ENCODE measurements at regions not wholly inside any gene's neighbourhood (a gene's known extent, or its start where the extent isn't known, plus 50 kb on each side); places are given as distances from the start of the nearest gene placed in this dataset.
"Not testable (repeated sequence)": the region's sequence is repeated elsewhere in the genome, so short reads cannot be mapped to it uniquely, and the experiment has no call there.

DNA sequence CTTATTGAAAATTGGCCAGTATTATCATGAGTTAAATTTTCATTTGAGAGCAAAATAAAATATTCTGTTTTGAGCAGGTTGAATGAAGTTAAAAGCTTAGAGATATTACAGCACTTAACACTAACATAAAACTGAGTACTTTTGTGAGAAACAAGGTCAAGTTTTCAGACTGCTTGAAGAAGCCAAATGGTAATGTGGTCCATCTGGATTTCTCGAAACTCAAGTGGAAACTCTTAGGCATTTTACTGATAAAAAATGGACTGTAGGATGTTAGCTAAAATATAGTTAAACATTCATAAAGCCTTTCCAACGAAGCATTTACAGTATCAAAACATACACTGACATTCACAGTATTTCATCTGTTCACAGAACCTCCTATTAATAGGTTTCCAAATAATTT lies 528.1 kb upstream of the SEMA3D start:
- DNase-seq (ENCODE audit: low read depth) = no peak

DNA sequence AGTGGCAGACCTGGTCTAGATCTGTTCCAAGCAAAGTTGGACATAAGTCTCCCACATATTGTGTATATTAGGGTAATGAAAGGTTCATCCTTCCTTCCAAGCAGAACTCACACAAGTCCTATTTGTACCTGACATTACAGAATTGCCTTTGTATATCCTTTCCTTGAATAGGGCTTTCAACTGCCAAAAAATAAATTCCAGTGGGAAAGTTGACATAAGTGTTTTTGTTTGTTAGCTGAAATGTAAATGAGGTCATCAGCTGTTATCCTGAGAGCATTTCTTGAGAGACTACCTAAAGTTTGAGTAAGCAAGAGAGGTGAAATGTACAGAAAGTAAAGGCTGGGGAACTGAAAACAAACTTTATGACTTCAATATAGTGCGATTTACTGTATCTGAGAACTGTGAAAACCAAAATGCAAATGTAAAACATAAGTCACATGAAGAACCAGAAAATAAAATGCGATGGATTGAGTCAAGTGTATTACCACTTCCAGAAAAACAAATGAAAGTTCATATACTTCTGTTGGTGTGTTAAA lies 527.3 kb upstream of the SEMA3D start:
- no peak for DNase-seq (ENCODE audit: low read depth)

DNA sequence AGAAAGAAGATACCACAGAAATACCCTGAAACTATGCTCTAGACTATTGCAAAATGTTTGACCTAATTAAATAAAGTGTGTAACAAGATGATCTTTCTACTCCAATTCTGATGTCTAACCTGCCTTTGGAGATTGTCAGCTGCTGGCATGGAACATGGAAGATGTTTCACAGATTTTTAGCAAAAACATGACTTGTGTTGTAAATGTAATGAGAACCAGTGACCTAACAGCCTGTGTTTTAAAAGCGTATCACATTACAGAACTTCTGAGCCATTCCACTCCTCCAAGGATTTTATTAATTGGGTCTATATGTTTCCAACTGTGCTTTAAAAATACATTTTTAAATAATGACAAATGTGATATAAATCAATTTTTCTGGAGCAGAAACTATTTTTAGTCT lies 526.3 kb upstream of the SEMA3D start:
- DNase-seq (ENCODE audit: low read depth) = no peak

DNA sequence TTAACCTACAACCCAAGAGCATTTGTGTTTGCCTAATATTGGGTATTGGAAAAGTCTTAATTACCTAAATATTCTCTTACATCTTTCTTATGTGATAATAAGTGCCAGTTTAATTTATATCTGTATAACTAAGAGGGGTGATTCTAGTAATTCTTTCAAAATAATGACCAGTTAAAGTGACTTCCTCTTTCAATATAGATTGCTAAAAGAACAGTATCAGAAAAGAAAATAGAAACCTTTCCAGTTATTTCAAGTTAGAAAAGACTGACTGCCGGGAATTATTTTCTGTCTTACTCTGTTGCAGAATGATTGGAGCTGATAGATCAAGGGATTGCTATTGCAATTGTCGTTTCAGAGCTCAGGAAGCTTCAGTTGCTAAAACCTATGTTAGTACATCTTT lies 525.0 kb upstream of the SEMA3D start:
- no peak for DNase-seq (ENCODE audit: low read depth)

DNA sequence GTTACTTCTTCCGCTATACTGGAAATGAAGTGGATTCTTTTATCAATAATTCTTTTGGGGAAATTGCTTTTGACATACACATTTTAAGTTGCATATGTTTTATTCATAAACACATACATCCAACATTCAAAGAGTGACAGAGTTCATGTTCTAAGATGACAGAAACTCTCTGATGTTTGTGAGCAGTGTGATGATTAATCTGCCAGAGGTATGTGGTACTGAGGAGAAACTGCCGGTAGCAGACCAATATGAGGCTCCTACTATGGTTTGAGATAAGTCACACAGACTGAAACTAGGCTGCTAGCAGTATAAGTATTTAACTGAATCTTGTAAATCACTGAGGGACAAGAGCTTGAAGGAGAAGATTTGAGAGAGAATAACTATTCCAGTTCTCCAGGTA lies 524.1 kb upstream of the SEMA3D start:
- DNase-seq (ENCODE audit: low read depth) = no peak

DNA sequence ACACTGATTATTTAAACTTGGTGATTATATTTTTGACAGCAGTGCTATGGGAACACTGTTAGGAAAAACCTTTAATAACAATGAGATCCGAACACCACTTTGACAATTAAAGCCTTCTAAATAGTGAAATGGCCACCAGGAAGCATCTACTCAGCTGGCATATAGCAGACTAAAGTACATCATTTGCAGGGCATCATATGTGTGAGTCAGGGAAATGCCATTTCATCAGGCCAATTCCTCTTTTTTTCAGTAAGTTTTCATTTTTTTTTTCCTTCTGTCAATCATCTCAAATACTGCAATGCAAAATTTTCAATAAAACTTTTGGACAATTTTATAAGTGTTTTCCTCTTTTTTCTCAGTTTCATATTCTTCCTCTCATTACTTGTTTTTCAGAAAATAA lies 521.4 kb upstream of the SEMA3D start:
- no peak for DNase-seq (ENCODE audit: low read depth)

DNA sequence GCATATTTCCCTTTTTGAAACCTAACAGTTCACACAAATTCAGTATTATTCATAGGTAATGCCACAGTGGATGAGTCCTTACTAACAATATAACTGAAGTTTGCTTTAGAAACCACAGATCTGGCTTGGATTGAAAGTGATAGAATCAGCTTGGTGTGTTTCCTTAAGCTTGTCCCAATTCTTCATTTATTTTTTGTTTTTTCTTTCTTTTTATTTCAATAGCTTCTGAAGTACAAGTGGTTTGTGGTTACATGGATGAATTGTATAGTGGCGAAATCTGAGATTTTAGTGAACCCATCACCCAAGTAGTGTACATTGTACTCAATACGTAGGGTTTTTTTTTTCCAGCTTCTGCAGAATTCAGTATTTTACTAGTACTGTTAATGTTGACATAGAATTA lies 518.2 kb upstream of the SEMA3D start:
- DNase-seq (ENCODE audit: low read depth) = no peak

DNA sequence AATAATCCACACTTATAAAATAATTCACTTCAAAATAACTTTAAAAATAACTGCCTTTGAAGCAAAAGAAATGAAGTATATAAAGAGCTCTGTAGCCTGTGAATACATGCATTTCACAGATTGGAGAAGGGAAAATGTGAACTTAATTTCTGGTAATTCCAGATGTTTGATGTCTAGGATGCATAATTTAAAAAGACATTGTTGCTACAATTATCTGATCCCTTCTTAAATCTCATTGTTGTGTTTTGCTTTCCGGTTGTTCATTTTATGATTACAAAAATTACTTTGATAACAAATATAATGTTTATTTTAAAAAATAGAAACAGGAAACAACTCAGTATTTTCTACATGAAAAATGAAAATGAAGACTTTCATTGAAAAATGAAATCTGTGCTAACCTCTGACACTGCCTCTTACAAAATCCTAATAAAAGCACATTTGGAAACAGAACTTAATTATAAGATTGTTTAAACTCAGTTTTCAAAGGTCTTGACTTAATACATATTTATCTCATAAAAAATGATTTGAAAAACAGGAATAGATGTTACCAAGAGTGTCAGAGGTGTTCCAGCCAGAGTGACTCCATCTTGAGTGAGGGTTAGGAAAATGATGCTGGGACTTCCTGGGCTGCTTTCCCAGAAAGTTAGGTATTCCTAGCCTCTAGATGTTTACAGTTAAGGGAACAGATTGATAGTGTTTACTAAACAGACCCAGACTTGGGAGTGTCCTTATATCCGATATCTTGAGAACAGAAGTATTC lies 516.6 kb upstream of the SEMA3D start:
- no peak for DNase-seq (ENCODE audit: low read depth)

DNA sequence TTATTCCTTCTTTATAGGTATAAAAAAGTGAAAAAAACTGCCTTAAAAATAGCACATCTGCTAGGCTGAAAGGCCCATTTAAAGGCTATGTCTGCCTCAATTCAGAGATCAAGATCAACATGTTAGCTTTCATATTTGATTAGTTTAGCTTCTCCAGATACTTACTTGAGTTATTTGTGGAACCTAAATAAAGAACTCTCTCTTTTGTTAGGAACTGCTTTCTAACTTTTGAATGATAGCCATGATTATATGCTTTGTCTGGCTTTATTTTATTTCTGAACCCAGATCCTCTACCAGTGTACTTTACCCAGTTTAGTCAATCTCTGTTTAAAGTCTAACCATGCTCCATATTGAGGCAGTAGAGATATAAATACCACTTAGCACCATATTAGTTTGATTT lies 515.5 kb upstream of the SEMA3D start:
- DNase-seq (ENCODE audit: low read depth) = no peak

DNA sequence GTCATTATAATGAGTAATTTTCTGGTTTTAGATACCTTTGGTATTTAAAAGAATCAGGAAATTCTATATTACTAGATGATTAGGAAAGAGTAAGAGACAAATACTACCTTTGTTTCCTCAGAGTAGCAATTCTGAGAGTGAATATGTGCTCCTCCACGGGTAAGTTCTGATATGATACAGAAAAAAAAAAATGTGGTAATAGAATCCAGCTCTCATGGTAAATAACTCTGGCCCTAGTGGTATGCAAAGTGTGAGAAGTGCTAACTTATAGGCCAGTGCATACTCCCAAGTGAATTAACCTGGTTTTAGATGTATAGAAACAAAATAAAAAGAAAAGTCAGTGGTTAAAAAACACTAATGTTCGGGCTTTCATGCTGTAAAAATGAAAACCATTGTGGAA lies 512.6 kb upstream of the SEMA3D start:
- DNase-seq (ENCODE audit: low read depth) = no peak

DNA sequence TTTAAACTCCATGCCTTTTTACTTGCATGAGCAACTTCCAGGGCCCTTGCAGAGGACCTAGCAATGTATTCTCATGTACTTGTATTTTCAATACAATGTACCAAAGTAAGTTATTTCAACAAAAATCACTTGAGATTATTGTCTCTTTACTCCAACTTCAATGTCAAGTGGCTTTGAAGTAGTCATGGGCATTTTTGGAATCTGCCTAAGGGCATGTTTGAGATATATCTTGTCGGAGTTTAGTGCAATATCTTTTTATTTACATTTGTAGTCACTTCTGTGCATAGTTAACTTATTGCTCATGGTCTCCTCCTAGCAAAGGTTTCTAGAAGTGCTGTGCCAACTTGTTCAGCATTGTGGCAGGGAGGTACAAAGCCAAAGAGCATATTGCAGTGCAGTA lies 508.7 kb upstream of the SEMA3D start:
- no peak for DNase-seq (ENCODE audit: low read depth)

DNA sequence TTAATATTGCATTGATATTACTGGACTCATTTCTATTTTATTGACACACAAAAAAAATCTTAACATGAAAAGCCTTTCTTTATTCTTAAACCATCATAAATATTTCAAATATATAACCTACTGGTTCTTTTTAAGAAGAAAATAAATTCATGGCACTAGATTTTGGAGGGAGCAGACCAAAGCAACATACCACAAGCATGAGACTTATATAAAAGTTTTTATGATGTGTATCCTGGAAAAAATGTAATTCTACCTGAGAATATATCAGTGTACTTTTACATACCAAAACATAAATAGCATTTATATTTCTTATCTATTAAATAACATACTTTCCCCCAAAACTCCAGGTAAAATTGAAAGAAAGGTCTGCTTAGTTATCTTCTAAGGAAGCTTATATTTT lies 508.2 kb upstream of the SEMA3D start:
- no peak for DNase-seq (ENCODE audit: low read depth)

DNA sequence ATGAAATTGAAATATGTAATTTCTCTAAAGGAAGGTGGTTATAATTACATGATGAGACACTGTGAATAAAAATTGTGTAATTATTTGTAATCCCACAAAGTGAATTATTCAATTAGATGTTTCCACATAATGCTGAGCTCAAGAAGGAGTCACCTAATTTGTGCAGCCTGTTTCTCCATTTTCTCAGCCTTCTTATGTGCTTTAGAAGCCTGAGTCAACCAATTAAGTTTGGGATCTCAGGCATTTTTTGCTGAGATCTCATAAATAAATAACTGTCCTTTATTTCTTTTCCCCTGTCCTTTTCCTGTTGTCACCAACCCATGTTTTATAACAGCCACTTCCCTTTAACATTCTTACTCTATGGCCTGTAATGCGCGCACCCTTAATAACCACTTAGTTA lies 506.5 kb upstream of the SEMA3D start:
- DNase-seq (ENCODE audit: low read depth) = no peak

DNA sequence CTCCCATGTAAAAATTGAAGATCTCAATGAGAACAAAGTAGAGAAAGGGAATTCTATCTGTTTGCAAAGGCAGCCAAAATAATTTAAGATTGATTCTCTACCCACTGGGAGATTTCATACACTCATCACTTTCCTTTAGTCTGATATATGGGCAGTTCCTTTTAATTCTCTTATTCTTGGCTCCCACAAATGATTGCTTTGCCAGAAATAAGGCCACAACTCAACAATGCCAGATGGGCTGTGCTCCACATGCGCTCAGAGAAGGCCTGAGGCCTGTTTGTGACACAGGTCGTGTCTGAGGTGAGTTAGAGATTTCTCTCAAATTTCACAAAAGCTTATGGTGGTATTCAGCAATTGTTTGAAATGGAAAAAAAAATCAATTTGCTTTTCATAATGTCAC lies 501.9 kb upstream of the SEMA3D start:
- DNase-seq (ENCODE audit: low read depth) = no peak

DNA sequence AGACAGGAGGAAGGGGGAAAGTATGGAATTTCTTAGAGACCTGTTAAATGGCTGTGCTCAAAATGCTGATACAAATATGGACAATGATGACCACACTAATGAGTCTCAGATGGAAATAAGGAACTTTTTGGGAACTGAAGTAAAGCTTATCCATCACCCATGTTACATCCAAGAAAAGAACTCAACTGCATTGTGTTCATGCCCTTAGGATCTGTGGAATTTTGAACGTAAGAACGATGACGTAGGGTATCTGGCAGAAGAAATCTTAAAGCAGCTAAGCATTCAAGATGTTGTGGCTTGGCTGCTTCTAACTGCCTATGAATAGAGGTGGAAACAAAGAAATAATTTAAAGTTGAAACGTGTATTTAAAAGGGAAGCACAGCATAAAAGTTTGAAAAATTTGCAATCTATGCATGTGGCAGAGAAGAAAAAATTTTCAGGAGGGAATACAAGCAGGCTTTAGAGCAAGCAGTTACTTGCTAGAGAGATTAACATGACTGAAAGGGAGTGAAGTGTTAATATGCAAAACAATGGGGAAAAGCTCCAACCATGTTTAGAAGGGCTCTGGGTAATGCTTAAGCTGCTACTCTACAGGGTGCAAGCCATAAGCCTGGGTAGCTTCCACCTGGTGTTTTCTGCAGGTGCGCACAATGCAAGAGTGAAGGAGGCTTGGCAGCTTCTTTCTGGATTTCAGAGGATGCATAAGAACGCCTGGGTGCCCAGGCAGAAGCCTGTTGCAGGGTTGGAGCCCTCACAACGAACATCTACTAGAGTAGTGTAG lies 499.7 kb upstream of the SEMA3D start:
- no peak for DNase-seq (ENCODE audit: low read depth)

DNA sequence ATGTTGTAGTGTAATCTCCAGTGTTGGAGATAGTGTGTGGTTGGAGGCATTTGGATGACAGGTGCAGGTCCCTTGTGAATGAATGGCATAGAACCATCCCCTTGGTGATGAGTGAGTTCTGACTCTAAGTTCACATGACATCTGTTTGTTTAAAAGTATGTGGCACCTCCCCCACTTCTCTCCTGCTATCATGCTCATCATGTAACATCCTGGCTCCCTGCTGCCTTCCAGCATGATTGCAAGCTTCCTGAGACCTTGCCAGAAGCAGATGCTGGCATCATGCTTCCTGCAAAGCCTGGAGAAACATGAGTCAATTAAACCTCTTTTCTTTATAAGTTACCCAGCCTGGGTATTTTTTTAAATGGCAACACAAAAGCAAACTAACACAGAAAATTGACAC lies 499.0 kb upstream of the SEMA3D start:
- DNase-seq (ENCODE audit: low read depth) = peak; percentile 4

DNA sequence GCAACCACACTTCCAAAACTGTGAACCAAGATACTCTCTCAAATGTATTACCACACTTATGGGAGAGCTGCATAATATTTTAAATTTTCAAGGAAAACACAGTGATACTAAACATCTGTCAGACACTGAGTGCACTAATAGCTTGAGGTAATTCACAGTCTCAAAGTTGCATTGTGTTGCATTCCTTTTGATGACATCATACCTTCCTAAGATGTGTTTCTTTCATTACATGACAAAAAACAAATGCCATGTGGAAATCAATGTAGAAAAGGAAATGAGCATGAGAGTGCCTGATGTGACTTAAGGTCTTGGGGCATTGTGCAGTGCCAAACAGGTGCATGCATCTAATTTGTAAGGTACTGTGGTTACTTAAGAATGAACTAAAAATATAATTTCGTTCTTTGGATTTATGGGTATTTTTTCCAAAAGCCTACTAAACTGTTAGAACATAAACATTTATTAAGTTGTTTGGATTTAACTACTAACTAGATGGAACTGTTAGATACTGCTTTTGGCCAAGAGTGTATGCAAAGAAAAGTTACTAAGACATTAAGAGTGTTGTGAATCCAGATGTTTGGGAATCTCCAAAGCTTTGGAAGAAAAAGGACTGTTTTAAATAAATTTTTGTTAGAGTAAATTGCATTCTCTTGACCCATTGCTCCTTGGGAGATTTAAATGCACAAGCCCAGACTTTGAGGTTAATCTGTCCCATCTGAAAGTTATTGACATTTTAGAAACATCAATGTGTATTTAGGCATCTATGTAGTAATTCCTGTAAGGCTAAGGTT lies 496.2 kb upstream of the SEMA3D start:
- DNase-seq (ENCODE audit: low read depth) = peak; percentile 37

DNA sequence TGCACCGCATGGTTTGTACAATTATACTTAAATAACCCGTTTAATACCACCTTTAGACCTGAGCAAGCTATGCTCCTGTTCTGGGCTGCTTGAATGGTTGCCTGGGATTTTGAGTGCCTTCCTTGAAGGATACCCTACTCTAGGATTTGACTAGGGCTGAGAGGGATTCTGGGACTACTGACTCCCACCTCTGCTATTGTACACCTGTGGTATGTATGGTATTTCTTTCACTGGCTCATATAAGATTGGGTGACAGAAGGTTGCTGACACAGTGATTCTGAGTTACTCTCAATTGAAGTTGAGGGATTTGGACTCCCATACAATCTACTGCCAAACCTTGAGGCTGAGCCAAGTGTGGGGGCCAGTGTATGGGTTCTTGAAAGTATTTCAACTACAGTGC lies 494.4 kb upstream of the SEMA3D start:
- no peak for DNase-seq (ENCODE audit: low read depth)

DNA sequence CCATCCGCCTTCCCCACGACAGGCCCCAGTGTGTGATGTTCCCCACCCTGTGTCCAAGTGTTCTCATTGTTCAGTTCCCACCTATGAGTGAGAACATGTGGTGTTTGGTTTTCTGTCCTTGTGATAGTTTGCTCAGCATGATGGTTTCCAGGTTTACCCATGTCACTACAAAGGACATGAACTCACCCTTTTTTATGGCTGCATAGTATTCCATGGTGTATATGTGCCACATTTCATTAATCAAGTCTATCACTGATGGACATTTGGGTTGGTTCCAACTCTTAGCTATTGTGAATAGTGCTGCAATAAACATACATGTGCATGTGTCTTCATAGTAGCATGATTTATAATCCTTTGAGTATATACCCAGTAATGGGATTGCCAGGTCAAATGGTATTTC lies 488.2 kb upstream of the SEMA3D start:
- not testable (repeated sequence) for DNase-seq (ENCODE audit: low read depth)

DNA sequence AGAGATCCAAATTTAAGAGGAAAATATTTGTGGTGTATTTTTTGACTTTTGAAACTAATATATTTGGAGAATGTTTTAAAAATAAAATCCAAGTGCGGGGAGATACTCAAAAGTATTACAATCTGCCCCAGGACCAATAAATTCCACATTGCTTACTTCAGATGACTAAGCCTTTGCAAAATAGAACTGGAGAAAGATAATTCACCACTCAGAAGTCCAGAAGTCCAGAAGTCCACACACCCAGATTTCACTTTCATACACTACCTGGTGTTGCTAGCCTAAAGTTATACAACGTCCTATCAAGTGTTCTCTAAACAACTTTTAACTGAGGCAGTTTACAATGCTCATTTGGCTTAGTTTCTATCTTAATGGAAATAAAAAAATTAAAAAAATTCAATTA lies 487.0 kb upstream of the SEMA3D start:
- no peak for DNase-seq (ENCODE audit: low read depth)

DNA sequence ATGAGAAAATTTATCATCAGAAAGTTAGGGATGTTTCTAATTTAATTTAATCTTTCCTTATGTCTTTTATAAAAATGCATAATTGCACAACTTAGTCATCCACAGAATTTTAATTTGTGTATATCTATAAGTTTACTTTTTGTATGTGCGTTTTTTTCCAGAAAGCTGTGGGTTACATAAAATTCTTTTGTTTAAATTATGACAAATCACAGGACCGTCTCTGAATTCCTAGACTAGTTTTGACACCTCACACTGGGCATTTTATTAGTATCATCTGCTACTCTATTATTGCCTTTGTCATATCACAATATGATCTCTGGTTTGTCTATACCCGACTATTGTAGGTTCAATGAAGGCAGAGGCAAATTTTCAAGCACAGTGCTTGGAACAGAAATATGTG lies 482.4 kb upstream of the SEMA3D start:
- DNase-seq (ENCODE audit: low read depth) = no peak

DNA sequence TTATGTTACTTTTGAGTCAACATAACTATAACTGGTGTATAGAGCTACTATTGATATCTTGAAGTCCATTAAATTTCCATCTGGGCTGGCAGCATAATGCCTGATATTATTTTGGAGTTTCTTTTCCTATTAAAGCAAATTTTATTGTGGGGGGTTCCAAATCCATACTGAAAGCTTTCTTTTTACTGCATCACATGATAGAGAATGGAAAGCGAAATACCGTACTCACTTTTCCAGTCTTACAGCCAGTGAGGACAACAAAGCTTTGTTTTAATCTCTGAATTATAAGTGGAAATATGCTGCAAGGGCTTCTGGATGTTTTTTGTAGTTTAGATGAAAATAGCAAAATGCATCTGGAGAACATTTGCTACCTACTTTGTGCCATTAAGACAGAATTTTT lies 477.5 kb upstream of the SEMA3D start:
- DNase-seq (ENCODE audit: low read depth) = no peak

DNA sequence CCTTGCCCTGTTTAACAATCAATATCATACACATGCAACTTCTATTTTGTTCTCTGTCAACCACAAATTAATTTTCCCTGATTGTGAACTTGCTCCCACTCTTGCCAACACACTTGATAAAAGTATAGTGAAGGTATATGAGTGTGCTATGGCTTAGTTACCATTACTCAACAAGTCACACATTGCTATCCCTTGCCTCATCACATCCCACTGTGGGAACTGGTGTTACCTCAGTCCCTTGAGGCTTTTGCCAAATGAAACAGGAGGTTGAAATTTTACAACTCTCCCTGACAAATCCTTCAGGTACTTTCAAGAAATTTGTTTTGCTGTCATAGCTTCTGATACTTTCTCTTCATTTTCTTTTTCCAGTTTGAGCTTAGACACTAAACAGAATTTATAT lies 472.5 kb upstream of the SEMA3D start:
- no peak for DNase-seq (ENCODE audit: low read depth)

Data from fibroblast of the conjunctiva (primary cell).